Breast epithelium (tissue), 4 donors: ENCODE measurements at regions not wholly inside any gene's neighbourhood (a gene's known extent, or its start where the extent isn't known, plus 50 kb on each side); places are given as distances from the start of the nearest gene placed in this dataset.

Source experiments
- DNase-seq, 2 donors: peaks; one replicate each; pipeline ENCODE4 v3.0.0-alpha.2; 2019; ENCODE audit warnings: low spot score in 2 of 2
- H3K27ac ChIP-seq, 2 donors: fragments of 200-600 bp; sonication (generic) in 1 of 2; one replicate each; pipeline ENCODE4 v1.5.1; 2016 to 2019; ENCODE audit warnings: mild to moderate bottlenecking in 1 of 2
- H3K27me3 ChIP-seq, 2 donors: fragments of 200-600 bp; sonication (generic) in 1 of 2; one replicate each; pipeline versions ENCODE4 v1.5.1 to v1.6.0; 2017 to 2019; ENCODE audit warnings: control low read depth in 1 of 2, mild to moderate bottlenecking in 1 of 2
- H3K36me3 ChIP-seq: fragments of 200-600 bp; one replicate; pipeline ENCODE4 v1.5.1; 2019
- H3K4me1 ChIP-seq, 2 donors: fragments of 200-600 bp; sonication (generic); one replicate each; pipeline ENCODE4 v1.5.1; 2016 to 2019; ENCODE audit warnings: control low read depth in 1 of 2
- H3K4me3 ChIP-seq, 3 donors: fragments of 200-600 bp; sonication (generic); 1 replicate in 2 of 3; 2 replicates in 1 of 3; pipeline ENCODE4 v1.5.1; 2016 to 2019; ENCODE audit warnings: mild to moderate bottlenecking in 3 of 3, moderate library complexity in 2 of 3
- H3K9me3 ChIP-seq, 2 donors: fragments of 200-600 bp; sonication (generic) in 1 of 2; one replicate each; pipeline ENCODE4 v1.5.1; 2016 to 2019; ENCODE audit warnings: control low read depth in 1 of 2
- CTCF ChIP-seq, 3 donors: fragments of 450-650 bp; IDR thresholded peaks; one replicate each; pipeline ENCODE4 v1.5.1; 2016 to 2017; ENCODE audit warnings: antibody characterized with exemption in 3 of 3, mild to moderate bottlenecking in 3 of 3, moderate library complexity in 3 of 3
- POLR2A ChIP-seq: fragments of 450-650 bp; IDR thresholded peaks from one replicate; pipeline ENCODE4 v1.6.1; 2016; ENCODE audit warnings: antibody characterized with exemption, mild to moderate bottlenecking, moderate library complexity
- POLR2AphosphoS5 ChIP-seq, 3 donors: sonication (generic); formaldehyde crosslinking; IDR thresholded peaks; one replicate each; pipeline ENCODE4 v1.6.1; 2017; ENCODE audit warnings: antibody characterized with exemption in 3 of 3
- intact Hi-C: fragments of 100-400 bp; cut with DNase I; formaldehyde crosslinking; loops from one replicate; pipeline ENCODE4 v1.15.1; 2023; ENCODE audit warnings: low total_unique reads

GRCh38 chr3:65149877-65150276 is 462.1 kb upstream of the ADAMTS9 start:
- Histone ChIP-seq H3K4me3 (no peak overlapping the region), H3K27ac (no peak overlapping the region), H3K4me1 (no peaks in the 10 kb centered on the region), H3K27me3 (no peaks in the 10 kb centered on the region), H3K9me3 (no peaks in the 10 kb centered on the region), H3K36me3 (no peaks in the 10 kb centered on the region)
- TF ChIP-seq POLR2A (no peak), CTCF (IDR thresholded peaks at IDR 0.05) (no peak), POLR2AphosphoS5 (IDR thresholded peaks at IDR 0.05) (no peak)
- intact Hi-C loops = no loop called here
- DNase-seq = no peak

- Histone ChIP-seq H3K36me3 (no peaks in the 10 kb centered on the region), H3K4me3 (no peak overlapping the region), H3K9me3 (no peaks in the 10 kb centered on the region), H3K27me3 (no peaks in the 10 kb centered on the region), H3K27ac (no peak overlapping the region), H3K4me1 (no peaks in the 10 kb centered on the region)
- intact Hi-C loops = no loop called here
- no peak for DNase-seq
- TF ChIP-seq POLR2A (no peak), CTCF (IDR thresholded peaks at IDR 0.05) (no peak), POLR2AphosphoS5 (IDR thresholded peaks at IDR 0.05) (no peak)
These were observed 460.9 kb upstream of the ADAMTS9 start for GRCh38 chr3:65148687-65149086.

- H3K27me3 ChIP-seq = no peaks in the 10 kb centered on the region
- no peaks in the 10 kb centered on the region for H3K36me3 ChIP-seq
- DNase-seq = peak in 1 of 2 donors; percentile 20
- no peaks in the 10 kb centered on the region for H3K4me1 ChIP-seq
- intact Hi-C loops = no loop called here
- no peak overlapping the region for H3K4me3 ChIP-seq
- no peak overlapping the region for H3K27ac ChIP-seq
- no peak for TF ChIP-seq CTCF (IDR thresholded peaks at IDR 0.05)
- no peak for TF ChIP-seq POLR2AphosphoS5 (IDR thresholded peaks at IDR 0.05)
- TF ChIP-seq POLR2A = no peak
- H3K9me3 ChIP-seq = no peaks in the 10 kb centered on the region
These were observed 458.4 kb upstream of the ADAMTS9 start for GRCh38 chr3:65146179-65146578.

- no peak for TF ChIP-seq POLR2A
- TF ChIP-seq POLR2AphosphoS5 (IDR thresholded peaks at IDR 0.05) = no peak
- TF ChIP-seq CTCF (IDR thresholded peaks at IDR 0.05) = no peak
- intact Hi-C loops = no loop called here
- no peaks in the 10 kb centered on the region for H3K27me3 ChIP-seq
- H3K27ac ChIP-seq = no peak overlapping the region
- no peaks in the 10 kb centered on the region for H3K36me3 ChIP-seq
- no peak overlapping the region for H3K4me3 ChIP-seq
- no peak for DNase-seq
- H3K9me3 ChIP-seq = no peaks in the 10 kb centered on the region
- no peaks in the 10 kb centered on the region for H3K4me1 ChIP-seq
These were observed 457.9 kb upstream of the ADAMTS9 start for GRCh38 chr3:65145680-65146079.

- DNase-seq = no peak
- Histone ChIP-seq H3K27me3 (no peaks in the 10 kb centered on the region), H3K4me3 (no peak overlapping the region), H3K9me3 (no peaks in the 10 kb centered on the region), H3K36me3 (no peaks in the 10 kb centered on the region), H3K4me1 (no peaks in the 10 kb centered on the region), H3K27ac (no peak overlapping the region)
- intact Hi-C loops = no loop called here
- TF ChIP-seq POLR2AphosphoS5 (IDR thresholded peaks at IDR 0.05) = no peak
- no peak for TF ChIP-seq CTCF (IDR thresholded peaks at IDR 0.05)
- TF ChIP-seq POLR2A = no peak
These were observed 457.1 kb upstream of the ADAMTS9 start for GRCh38 chr3:65144791-65145351.
